Mucosa of descending colon (tissue), 3 donors: ENCODE measurements at regions not wholly inside any gene's neighbourhood (a gene's known extent, or its start where the extent isn't known, plus 50 kb on each side); places are given as distances from the start of the nearest gene placed in this dataset.

Experiments
- ATAC-seq: fragments of 200-7000 bp; cut with Tn5 transposase; one replicate; pipeline ENCODE4 v1.9.1; 2020; ENCODE audit warnings: mild to moderate bottlenecking, moderate library complexity
- DNase-seq, 3 donors: peaks; one replicate each; pipeline ENCODE4 v3.0.0-alpha.2; 2020
- H3K36me3 ChIP-seq: fragments of 200-600 bp; one replicate; pipeline ENCODE4 v1.8.0; 2021; ENCODE audit warnings: low read depth, mild to moderate bottlenecking
- H3K4me1 ChIP-seq: fragments of 200-600 bp; one replicate; pipeline ENCODE4 v1.8.0; 2021; ENCODE audit warnings: low read depth, mild to moderate bottlenecking
- H3K4me3 ChIP-seq: fragments of 200-600 bp; one replicate; pipeline ENCODE4 v1.8.0; 2021; ENCODE audit warnings: mild to moderate bottlenecking
- H3K9me3 ChIP-seq: fragments of 200-600 bp; one replicate; pipeline ENCODE4 v1.8.0; 2021; ENCODE audit warnings: mild to moderate bottlenecking
- intact Hi-C, 2 donors: fragments of 100-400 bp; cut with DNase I in 1 of 2; cut with micrococcal nuclease in 1 of 2; formaldehyde crosslinking; loops; one replicate each; pipeline versions ENCODE4 v1.11.0 to v1.11.1; 2022; cut with DNase I, micrococcal nuclease
- TF ChIP-seq, protein P1 (sequence below): fragments of 200-600 bp; IDR thresholded peaks from one replicate; pipeline ENCODE4 v1.8.0; 2022; ENCODE audit warnings: antibody characterized with exemption, mild to moderate bottlenecking
- donor health status: DM: no; HTN: no; CAD: no; lungs with moderate emphysema.
- donor health status: DM: no; HTN: no; CAD: no.
- donor health status: DM: no; HTN: yes; CAD: no.

DNA sequence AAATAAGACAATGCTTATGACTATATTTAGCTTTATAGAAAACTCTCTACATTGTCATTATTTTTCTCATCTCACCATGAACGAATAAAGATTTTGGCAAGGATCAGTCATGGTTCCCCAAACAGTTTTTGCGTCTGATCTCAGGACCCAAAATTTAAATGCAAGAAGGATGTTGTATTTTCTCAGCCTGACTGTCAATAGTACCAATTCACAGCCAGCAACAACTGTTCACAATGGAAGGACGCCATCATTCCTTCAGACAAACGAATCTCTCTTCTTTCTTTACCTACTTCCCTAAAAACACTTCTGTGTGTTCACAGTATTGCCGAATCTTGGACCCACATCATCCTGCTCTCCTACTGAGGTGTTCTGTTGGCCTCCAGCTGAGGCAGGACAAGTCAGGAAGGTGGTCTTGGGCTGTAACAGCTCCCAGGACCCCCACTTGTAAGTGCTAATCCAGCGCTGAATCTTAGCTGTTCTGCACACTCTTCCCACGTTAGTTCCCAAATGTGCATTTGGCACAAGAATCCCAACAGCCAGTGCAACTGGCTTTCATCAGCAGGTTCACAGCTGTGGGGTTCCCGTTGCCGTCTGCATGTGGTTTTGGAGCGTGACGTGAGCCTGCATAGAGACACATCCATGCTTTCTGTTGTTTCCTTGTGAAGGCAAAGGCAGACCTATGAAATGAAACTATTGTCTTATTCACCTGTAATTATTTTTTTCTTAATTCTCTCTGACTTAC lies 600.0 kb downstream of the QKI start:
- Histone ChIP-seq H3K4me1 (no peaks in the 10 kb centered on the region), H3K36me3 (no peaks in the 10 kb centered on the region), H3K9me3 (peaks cover 10% of the 10 kb centered on the region), H3K4me3 (no peak overlapping the region)
- no peak for DNase-seq
- TF ChIP-seq, protein P1, sequence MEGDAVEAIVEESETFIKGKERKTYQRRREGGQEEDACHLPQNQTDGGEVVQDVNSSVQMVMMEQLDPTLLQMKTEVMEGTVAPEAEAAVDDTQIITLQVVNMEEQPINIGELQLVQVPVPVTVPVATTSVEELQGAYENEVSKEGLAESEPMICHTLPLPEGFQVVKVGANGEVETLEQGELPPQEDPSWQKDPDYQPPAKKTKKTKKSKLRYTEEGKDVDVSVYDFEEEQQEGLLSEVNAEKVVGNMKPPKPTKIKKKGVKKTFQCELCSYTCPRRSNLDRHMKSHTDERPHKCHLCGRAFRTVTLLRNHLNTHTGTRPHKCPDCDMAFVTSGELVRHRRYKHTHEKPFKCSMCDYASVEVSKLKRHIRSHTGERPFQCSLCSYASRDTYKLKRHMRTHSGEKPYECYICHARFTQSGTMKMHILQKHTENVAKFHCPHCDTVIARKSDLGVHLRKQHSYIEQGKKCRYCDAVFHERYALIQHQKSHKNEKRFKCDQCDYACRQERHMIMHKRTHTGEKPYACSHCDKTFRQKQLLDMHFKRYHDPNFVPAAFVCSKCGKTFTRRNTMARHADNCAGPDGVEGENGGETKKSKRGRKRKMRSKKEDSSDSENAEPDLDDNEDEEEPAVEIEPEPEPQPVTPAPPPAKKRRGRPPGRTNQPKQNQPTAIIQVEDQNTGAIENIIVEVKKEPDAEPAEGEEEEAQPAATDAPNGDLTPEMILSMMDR: no peak
- intact Hi-C loops: no loop called here
- ATAC-seq: no peak

DNA sequence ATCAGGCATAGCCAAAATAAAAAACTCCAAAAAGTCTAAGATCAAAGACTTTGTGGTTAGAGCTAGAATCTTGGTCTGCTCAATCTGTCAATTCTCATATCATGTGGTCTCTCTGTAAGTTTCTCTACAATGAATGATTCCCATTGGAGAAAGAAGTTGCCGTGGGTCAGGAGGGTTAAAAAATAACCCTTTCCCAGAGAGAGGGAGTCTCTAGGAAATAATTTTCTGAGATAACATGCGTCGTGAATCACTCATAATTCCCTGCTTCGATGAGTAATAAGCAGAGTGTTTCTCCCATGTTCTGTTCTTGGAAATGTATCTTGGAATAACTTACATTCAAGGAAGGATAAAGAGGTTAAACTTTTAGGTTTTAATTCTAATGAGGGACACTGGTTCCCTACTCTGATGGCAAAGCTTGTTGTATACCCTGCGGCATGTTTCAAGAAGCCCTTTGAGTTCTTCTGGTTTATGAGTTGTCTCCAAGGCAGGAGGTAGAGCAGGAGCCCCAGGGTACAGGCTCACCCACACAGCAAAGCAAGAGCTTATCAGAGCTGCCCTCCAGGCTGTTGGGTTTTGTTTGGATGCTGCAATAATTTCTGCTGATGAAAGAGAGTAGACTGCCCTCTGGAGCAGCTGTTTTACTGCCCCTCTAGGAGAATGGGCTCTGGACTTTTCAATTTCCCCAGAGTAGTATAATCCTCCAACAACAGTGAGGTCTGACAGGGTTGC lies 599.1 kb downstream of the QKI start:
- no peaks in the 10 kb centered on the region for H3K36me3 ChIP-seq
- peaks cover 10% of the 10 kb centered on the region for H3K9me3 ChIP-seq
- H3K4me1 ChIP-seq: no peaks in the 10 kb centered on the region
- no peak overlapping the region for H3K4me3 ChIP-seq
- ATAC-seq (no peak), DNase-seq (no peak)
- TF ChIP-seq, protein P1: no peak
- intact Hi-C loops: no loop called here

- intact Hi-C loops: no loop called here
- Histone ChIP-seq H3K4me3 (no peak overlapping the region), H3K4me1 (no peaks in the 10 kb centered on the region), H3K9me3 (peaks cover 13% of the 10 kb centered on the region), H3K36me3 (no peaks in the 10 kb centered on the region)
- TF ChIP-seq, protein P1: no peak
- DNase-seq: no peak
- no peak for ATAC-seq
Observed at GRCh38 chr6:164011321-164011720, 596.8 kb downstream of the QKI start.

- no peak for ATAC-seq
- H3K4me3 ChIP-seq: no peak overlapping the region
- no peaks in the 10 kb centered on the region for H3K4me1 ChIP-seq
- H3K9me3 ChIP-seq: peaks cover 8% of the 10 kb centered on the region
- no peak for DNase-seq
- no peaks in the 10 kb centered on the region for H3K36me3 ChIP-seq
- TF ChIP-seq, protein P1: no peak
- intact Hi-C loops: no loop called here
Observed at GRCh38 chr6:164010441-164011103, 596.1 kb downstream of the QKI start.

DNA sequence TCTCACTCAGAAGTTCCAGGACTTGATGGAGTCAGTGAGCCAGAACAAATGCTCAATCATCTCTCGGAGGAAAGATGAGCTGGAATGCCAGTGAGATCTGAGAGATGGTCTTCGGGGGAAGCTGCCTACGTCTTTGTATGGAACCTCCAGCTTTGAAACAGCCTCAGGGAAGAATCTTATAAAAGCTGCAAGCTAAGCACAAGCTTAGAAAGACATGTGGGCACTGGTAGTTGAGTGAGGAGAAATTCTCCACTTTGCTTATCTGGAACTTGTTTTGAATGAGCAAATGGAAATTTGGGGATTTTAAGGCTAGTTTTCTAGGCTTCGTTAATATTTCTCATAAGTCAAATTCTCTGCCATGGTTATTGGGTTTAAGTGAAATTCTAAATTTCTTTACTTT lies 594.4 kb downstream of the QKI start:
- Histone ChIP-seq H3K36me3 (no peaks in the 10 kb centered on the region), H3K9me3 (peaks cover 8% of the 10 kb centered on the region), H3K4me3 (no peak overlapping the region), H3K4me1 (no peaks in the 10 kb centered on the region)
- TF ChIP-seq, protein P1: no peak
- intact Hi-C loops: no loop called here
- no peak for ATAC-seq
- DNase-seq: no peak
